NCI-H774 (cell line): ENCODE measurements at regions not wholly inside any gene's neighbourhood (a gene's known extent, or its start where the extent isn't known, plus 50 kb on each side); places are given as distances from the start of the nearest gene placed in this dataset.

Source experiments
- DNase-seq: peaks from one replicate; lab custom pipeline; 2025; lab: John Stamatoyannopoulos, UW

- no peak for DNase-seq
These were observed 516.9 kb upstream of the LRRN3 start for GRCh38 chr7:110573862-110574528.

DNA sequence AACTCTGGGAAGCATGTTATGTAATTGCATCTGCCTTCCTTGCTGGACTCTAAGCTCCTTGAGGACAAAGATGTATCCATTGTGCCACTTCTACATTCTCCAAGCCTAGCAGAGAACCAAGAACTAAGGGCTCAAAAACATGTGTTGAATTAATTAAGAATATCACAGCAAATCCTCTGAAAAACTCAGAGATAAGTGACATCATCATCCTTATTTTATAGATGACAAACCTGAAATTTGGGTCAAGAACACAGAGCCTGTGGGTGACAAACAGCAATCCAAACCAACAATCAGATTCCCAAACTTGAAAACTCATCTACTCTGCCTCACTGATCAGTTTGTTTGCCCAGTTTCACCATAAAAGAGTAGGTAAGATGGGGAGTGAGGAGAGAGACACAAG is 503.6 kb upstream of the LRRN3 start:
- no peak for DNase-seq

GRCh38 chr7:110590415-110590814 is 500.5 kb upstream of the LRRN3 start:
- DNase-seq: no peak

DNA sequence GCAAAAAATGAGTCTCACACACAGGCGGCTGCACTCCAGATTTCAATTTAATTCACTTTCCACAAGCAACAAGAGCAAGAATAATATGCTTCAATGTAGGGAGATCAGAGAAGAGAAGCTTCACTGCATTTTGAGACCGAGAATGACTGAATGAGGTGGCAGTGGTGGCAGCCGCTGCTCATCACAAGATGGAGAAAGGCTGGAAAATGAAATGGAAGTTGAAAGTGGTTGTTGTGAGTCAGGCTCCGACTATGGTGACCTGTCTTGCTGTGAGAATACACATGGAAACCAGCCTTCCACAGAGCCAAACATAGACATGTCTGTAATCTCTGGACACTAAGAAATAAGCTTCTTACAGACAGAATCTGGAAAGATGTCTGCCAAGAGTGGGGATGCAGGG is 499.6 kb upstream of the LRRN3 start:
- no peak for DNase-seq

DNA sequence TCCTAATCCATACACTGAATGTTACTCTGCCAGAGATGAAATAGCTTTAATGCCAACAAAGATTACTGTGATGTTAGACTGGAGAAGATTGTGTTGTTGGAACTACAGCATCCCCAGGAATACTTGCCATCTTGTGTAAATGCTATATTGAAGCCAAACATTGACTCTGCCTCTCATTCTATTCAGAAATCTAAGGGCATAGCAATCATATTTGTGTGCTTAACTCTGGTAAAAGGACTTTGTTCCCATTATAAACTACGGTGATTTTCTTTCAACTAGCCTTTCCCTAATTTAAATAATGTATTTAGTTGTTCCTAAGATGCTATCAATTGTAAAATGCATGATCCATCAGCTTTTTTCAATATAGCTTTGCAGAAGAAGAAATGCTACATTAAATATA is 498.4 kb upstream of the LRRN3 start:
- no peak for DNase-seq

- DNase-seq: no peak
These were observed 497.6 kb upstream of the LRRN3 start for GRCh38 chr7:110593355-110593754.

DNA sequence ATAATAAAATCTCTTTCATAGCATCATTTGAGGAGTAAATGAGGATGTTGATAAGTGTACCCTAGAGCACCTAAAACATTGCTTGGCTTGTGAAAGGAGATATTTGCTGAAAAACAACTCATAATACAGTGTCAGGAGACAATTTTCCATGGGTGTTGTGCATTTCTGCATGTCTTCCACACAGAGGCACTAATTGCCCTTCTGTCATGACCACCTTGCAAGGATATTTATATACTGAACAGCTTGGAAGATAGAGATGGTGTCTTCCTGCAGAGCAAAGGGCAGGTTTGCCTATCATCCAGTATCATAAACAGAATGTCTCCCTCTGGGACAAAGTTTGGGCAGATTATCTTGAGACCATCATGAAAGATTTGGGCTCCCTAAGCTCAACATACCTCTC is 495.2 kb upstream of the LRRN3 start:
- DNase-seq: no peak

DNA sequence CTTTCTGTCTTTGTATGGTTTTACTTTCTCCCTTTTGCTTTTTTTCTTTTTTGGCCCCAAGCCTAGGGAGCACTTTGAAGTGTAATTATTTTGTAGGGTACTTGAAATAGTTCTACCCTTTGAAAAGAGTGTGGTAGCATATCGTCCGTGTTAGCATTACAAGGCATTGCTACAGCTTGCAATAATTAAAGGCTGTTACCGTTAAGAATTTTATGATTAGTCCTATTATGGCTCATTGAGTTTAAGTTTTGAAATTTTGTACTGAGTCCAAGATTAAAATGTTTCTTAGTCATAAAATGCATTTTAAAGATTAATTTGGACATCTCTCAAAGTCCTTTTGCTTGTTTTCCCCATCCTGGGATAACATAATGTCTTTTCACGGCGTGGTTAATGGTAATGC is 490.0 kb upstream of the LRRN3 start:
- peak; percentile 52 for DNase-seq

DNA sequence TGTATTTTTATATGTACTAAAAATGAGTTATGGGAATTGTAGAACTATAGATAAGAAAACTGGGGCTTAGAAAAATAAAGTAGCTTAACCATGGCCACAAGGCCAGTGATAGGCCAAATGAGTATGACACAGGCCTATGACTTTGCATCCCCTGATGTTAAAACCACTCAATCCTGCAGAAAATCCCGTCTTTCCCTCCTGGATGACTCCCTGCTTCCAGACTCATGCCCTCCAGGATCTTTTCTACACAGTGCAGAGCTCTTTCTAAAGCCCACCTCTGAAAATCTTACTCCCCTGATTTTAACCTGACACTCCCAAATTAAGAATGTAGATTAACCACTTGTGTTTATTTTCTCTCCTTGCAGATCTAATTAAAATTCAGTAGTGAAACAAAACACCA is 489.2 kb upstream of the LRRN3 start:
- DNase-seq: no peak

GRCh38 chr7:110604206-110604605 is 486.7 kb upstream of the LRRN3 start:
- DNase-seq: no peak

DNA sequence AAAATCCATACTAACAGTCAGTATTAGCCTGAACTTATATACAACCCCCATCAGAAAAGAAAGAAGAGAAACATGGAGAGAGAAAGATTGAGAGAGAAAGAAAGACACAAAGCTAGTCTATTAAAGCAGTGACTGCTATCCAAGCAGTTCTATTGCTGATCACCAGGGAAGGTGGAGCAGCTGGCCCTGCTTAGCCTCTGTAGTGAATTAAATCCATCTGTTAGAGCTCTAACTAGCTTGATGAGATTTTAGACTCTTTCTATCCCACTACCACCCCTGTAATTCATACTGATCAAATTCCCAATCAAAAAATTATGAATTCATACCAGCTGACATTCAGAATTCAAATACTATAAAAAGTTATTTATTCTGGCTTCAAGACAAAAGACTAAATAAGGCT is 486.0 kb upstream of the LRRN3 start:
- no peak for DNase-seq

DNA sequence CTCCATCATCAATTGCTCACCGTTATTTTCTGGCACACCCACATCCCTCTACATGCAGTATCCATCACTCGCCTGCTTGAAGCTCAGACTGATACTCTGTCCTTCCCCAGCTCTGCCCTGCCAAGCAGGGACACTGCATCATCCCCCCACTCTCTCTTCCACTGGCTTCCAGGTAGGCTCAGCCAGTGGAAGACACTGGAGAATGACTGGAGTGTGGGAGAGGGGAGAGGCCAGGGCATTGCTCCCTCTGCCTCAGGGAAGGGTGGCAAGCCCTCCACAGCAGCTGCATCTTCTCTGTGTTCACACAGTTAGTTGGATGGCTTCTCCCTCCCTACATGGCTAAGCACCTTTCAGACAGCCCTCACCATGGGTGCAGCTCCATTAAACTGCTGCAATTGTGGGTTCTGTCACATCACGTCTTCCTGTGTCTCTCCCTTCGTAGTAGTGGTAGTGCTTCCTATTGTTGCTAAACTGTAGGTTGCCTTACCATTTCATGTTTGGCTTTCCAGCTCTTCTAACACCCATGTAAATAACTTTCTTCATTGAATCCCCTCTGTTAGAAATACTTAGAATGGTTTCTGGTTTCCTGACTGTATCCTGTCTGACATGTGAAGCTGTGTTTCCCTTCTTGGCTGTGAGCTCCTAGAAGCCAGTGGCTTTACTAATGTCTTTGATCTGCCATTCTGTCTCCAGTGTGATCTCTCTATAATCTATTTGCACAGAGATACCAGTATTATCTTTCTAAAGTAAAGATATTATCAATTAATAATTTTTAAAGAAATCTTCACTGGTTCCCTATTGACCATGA is 483.7 kb upstream of the LRRN3 start:
- no peak for DNase-seq

DNA sequence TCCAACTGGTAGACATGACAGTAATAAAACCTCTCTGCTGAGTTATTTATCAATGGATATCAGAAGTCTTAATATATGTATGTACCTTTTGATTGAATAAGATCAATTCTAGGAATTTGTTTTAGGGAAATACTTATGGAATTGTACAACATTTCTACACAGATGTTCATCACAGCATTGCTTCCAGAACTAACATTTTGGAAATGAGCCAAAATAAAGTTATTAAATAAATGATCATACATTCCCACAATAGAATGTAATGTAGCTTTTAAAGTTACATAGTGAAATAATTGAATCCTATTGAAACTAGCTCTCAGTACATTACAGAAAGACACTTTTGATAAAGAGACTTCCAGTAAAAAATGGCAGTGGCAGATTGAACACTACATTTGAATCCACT is 481.6 kb upstream of the LRRN3 start:
- no peak for DNase-seq

GRCh38 chr7:110612680-110613079 is 478.2 kb upstream of the LRRN3 start:
- DNase-seq: no peak
